ENCODE measurements at regions not wholly inside any gene's neighbourhood (a gene's known extent, or its start where the extent isn't known, plus 50 kb on each side); places are given as distances from the start of the nearest gene placed in this dataset.

DNA sequence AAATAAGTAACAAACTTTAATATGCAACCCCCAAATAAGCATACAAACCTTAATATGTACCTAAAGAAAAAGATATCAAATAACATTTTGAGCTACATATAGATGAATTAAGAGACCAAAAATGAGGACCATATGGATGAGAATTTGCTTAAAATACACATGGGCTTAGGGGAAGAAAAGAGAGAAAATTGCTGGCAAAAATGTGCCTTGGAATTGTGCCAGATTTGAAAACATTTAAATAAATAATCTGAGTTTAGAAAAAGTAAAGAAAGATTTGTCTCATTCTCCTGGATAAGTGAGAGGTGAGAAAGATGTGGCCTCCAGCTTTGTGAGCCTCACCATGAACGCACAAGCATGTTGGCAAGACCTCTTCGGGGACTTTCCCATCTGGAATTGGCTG is 372.6 kb downstream of the SOX11 start:
- TF ChIP-seq, protein P1, sequence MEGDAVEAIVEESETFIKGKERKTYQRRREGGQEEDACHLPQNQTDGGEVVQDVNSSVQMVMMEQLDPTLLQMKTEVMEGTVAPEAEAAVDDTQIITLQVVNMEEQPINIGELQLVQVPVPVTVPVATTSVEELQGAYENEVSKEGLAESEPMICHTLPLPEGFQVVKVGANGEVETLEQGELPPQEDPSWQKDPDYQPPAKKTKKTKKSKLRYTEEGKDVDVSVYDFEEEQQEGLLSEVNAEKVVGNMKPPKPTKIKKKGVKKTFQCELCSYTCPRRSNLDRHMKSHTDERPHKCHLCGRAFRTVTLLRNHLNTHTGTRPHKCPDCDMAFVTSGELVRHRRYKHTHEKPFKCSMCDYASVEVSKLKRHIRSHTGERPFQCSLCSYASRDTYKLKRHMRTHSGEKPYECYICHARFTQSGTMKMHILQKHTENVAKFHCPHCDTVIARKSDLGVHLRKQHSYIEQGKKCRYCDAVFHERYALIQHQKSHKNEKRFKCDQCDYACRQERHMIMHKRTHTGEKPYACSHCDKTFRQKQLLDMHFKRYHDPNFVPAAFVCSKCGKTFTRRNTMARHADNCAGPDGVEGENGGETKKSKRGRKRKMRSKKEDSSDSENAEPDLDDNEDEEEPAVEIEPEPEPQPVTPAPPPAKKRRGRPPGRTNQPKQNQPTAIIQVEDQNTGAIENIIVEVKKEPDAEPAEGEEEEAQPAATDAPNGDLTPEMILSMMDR (IDR thresholded peaks at IDR 0.05; ENCODE audit: borderline replicate concordance, extremely low read depth, low read length, poor library complexity, severe bottlenecking): no peak
- no peak for TF ChIP-seq EZH2 (IDR thresholded peaks at IDR 0.05; ENCODE audit: borderline replicate concordance, low read depth, low read length, severe bottlenecking)
